ENCODE measurements at regions not wholly inside any gene's neighbourhood (a gene's known extent, or its start where the extent isn't known, plus 50 kb on each side); places are given as distances from the start of the nearest gene placed in this dataset.

DNA sequence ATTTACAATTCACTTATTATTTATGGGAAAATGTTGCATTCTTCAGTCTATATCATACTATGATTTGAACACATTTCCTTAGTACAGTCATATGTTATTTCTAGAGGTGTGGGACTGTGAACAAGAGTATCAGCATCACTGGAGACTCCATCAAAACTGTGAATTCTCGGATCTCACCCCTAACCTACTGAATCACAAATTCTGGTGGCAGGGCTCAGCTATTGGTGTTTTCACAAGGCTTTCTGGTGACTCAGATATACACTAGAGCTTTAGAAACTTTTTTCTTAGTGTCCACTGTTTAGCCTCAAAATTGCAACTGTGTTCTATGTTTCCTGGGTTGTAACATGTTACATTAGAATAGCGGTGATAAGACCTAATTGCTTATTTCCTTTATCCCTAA, 352.9 kb upstream of the DDI1 start:
- DNase-seq (no peak), ATAC-seq (ENCODE audit: insufficient read depth, low read depth) (no peak)
- Histone ChIP-seq H3K4me1 (ENCODE audit: insufficient read depth, low read length) (peaks cover 14% of the 10 kb centered on the region), H3K27me3 (ENCODE audit: insufficient read depth, low read length, poor library complexity) (no peaks in the 10 kb centered on the region), H3K79me2 (ENCODE audit: insufficient read depth, low read length) (no peaks in the 10 kb centered on the region), H3K36me3 (ENCODE audit: insufficient read depth, low read length) (no peaks in the 10 kb centered on the region), H3K9ac (ENCODE audit: low read depth, low read length) (no peak overlapping the region), H3K9me3 (ENCODE audit: insufficient read depth, low read length, severe bottlenecking) (no peaks in the 10 kb centered on the region), H4K20me1 (ENCODE audit: insufficient read depth, low read length) (no peaks in the 10 kb centered on the region), H3K4me3 (ENCODE audit: low read depth in 1 of 2, low read length in 2 of 2) (no peak overlapping the region), H3K27ac (ENCODE audit: low read length) (no peak overlapping the region), H3K4me2 (ENCODE audit: insufficient read depth, low read length) (no peak overlapping the region), H2AFZ (ENCODE audit: low read depth, low read length) (no peak overlapping the region)
- no peak for TF ChIP-seq EZH2 (IDR thresholded peaks at IDR 0.05; ENCODE audit: borderline replicate concordance, low read depth, low read length, severe bottlenecking)
- TF ChIP-seq, protein P1, sequence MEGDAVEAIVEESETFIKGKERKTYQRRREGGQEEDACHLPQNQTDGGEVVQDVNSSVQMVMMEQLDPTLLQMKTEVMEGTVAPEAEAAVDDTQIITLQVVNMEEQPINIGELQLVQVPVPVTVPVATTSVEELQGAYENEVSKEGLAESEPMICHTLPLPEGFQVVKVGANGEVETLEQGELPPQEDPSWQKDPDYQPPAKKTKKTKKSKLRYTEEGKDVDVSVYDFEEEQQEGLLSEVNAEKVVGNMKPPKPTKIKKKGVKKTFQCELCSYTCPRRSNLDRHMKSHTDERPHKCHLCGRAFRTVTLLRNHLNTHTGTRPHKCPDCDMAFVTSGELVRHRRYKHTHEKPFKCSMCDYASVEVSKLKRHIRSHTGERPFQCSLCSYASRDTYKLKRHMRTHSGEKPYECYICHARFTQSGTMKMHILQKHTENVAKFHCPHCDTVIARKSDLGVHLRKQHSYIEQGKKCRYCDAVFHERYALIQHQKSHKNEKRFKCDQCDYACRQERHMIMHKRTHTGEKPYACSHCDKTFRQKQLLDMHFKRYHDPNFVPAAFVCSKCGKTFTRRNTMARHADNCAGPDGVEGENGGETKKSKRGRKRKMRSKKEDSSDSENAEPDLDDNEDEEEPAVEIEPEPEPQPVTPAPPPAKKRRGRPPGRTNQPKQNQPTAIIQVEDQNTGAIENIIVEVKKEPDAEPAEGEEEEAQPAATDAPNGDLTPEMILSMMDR (IDR thresholded peaks at IDR 0.05; ENCODE audit: borderline replicate concordance, extremely low read depth, low read length, poor library complexity, severe bottlenecking) = no peak

DNA sequence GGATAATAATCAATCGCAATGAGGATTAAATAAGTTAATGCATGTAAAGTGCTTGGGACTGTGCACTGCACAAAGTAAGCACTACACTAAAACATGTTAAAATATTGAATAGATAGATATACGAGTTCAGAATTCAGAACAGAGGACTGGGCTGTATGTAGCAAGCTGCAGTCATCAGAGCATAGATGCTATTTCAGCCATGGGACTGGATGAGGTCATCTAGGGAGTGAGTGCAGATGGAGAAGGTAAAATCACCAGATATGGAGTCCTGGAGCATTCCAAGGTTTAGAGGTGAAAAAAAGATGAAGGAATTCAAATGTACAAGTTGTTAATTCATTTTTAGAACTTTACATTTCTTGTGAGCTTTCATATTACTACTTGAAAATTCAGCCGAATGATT, 347.5 kb upstream of the DDI1 start:
- no peak overlapping the region for H3K27ac ChIP-seq (ENCODE audit: low read length)
- H3K4me2 ChIP-seq (ENCODE audit: insufficient read depth, low read length) = no peak overlapping the region
- no peaks in the 10 kb centered on the region for H3K27me3 ChIP-seq (ENCODE audit: insufficient read depth, low read length, poor library complexity)
- H3K79me2 ChIP-seq (ENCODE audit: insufficient read depth, low read length) = no peaks in the 10 kb centered on the region
- no peak for DNase-seq
- H2AFZ ChIP-seq (ENCODE audit: low read depth, low read length) = no peak overlapping the region
- no peaks in the 10 kb centered on the region for H4K20me1 ChIP-seq (ENCODE audit: insufficient read depth, low read length)
- no peaks in the 10 kb centered on the region for H3K36me3 ChIP-seq (ENCODE audit: insufficient read depth, low read length)
- H3K4me1 ChIP-seq (ENCODE audit: insufficient read depth, low read length) = no peaks in the 10 kb centered on the region
- no peak for ATAC-seq (ENCODE audit: insufficient read depth, low read depth)
- no peak overlapping the region for H3K4me3 ChIP-seq (ENCODE audit: low read depth in 1 of 2, low read length in 2 of 2)
- H3K9me3 ChIP-seq (ENCODE audit: insufficient read depth, low read length, severe bottlenecking) = no peaks in the 10 kb centered on the region
- no peak overlapping the region for H3K9ac ChIP-seq (ENCODE audit: low read depth, low read length)
- TF ChIP-seq, protein P1 (IDR thresholded peaks at IDR 0.05; ENCODE audit: borderline replicate concordance, extremely low read depth, low read length, poor library complexity, severe bottlenecking) = no peak
- no peak for TF ChIP-seq EZH2 (IDR thresholded peaks at IDR 0.05; ENCODE audit: borderline replicate concordance, low read depth, low read length, severe bottlenecking)

DNA sequence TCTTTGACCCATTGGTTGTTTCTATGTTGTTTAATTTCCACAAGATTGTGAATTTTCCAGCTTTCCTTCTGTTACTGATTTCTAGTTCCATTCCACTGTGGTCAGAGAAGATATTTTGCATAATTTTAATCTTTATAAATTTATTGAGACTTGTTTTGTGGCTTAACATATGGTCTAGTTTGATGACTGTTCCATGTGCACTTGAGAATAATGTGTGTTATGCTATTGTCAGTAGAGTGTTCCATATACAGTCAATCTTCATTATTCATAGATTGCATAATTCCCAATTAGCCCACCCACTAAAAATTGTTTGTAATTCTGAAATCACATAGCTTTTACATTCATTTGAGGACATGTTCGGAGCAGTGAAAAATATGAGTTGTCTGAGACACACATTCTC, 346.1 kb upstream of the DDI1 start:
- H3K36me3 ChIP-seq (ENCODE audit: insufficient read depth, low read length) = no peaks in the 10 kb centered on the region
- H3K27me3 ChIP-seq (ENCODE audit: insufficient read depth, low read length, poor library complexity) = no peaks in the 10 kb centered on the region
- H3K4me1 ChIP-seq (ENCODE audit: insufficient read depth, low read length) = no peaks in the 10 kb centered on the region
- H3K79me2 ChIP-seq (ENCODE audit: insufficient read depth, low read length) = no peaks in the 10 kb centered on the region
- ATAC-seq (ENCODE audit: insufficient read depth, low read depth) (no peak), DNase-seq (no peak)
- H4K20me1 ChIP-seq (ENCODE audit: insufficient read depth, low read length) = no peaks in the 10 kb centered on the region
- H2AFZ ChIP-seq (ENCODE audit: low read depth, low read length) = no peak overlapping the region
- no peak overlapping the region for H3K4me3 ChIP-seq (ENCODE audit: low read depth in 1 of 2, low read length in 2 of 2)
- H3K27ac ChIP-seq (ENCODE audit: low read length) = no peak overlapping the region
- no peak overlapping the region for H3K9ac ChIP-seq (ENCODE audit: low read depth, low read length)
- TF ChIP-seq, protein P1 (IDR thresholded peaks at IDR 0.05; ENCODE audit: borderline replicate concordance, extremely low read depth, low read length, poor library complexity, severe bottlenecking) = no peak
- TF ChIP-seq EZH2 (IDR thresholded peaks at IDR 0.05; ENCODE audit: borderline replicate concordance, low read depth, low read length, severe bottlenecking) = no peak
- no peaks in the 10 kb centered on the region for H3K9me3 ChIP-seq (ENCODE audit: insufficient read depth, low read length, severe bottlenecking)
- no peak overlapping the region for H3K4me2 ChIP-seq (ENCODE audit: insufficient read depth, low read length)

DNA sequence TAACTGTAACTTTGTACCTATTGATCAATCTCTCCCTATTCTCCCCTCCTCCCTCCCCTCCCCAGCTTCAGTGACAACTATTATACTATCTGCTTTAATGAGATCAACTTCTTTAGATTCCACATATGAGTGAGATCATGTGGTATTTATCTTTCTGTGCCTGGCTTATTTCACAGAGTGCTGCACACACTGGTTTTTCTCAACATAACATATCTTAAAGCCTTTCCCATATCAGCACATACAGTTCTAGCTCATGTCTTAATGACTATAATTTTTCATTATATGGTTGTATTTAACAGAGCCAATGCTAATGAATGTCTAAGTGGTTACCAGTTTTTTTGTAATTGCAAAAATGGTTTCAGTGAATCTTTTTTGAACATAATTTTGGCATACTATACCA, 340.3 kb upstream of the DDI1 start:
- TF ChIP-seq, protein P1 (IDR thresholded peaks at IDR 0.05; ENCODE audit: borderline replicate concordance, extremely low read depth, low read length, poor library complexity, severe bottlenecking) = no peak
- no peak for TF ChIP-seq EZH2 (IDR thresholded peaks at IDR 0.05; ENCODE audit: borderline replicate concordance, low read depth, low read length, severe bottlenecking)
- ATAC-seq (ENCODE audit: insufficient read depth, low read depth) (no peak), DNase-seq (no peak)
- H3K27ac ChIP-seq (ENCODE audit: low read length) = no peak overlapping the region
- H3K79me2 ChIP-seq (ENCODE audit: insufficient read depth, low read length) = no peaks in the 10 kb centered on the region
- H3K27me3 ChIP-seq (ENCODE audit: insufficient read depth, low read length, poor library complexity) = no peaks in the 10 kb centered on the region
- no peaks in the 10 kb centered on the region for H3K9me3 ChIP-seq (ENCODE audit: insufficient read depth, low read length, severe bottlenecking)
- no peaks in the 10 kb centered on the region for H3K4me1 ChIP-seq (ENCODE audit: insufficient read depth, low read length)
- no peak overlapping the region for H3K9ac ChIP-seq (ENCODE audit: low read depth, low read length)
- no peak overlapping the region for H3K4me3 ChIP-seq (ENCODE audit: low read depth in 1 of 2, low read length in 2 of 2)
- no peak overlapping the region for H3K4me2 ChIP-seq (ENCODE audit: insufficient read depth, low read length)
- no peaks in the 10 kb centered on the region for H3K36me3 ChIP-seq (ENCODE audit: insufficient read depth, low read length)
- no peaks in the 10 kb centered on the region for H4K20me1 ChIP-seq (ENCODE audit: insufficient read depth, low read length)
- no peak overlapping the region for H2AFZ ChIP-seq (ENCODE audit: low read depth, low read length)

Measured in DND-41 (cell line).